Retinal pigment epithelial cell (primary cell): ENCODE measurements at regions not wholly inside any gene's neighbourhood (a gene's known extent, or its start where the extent isn't known, plus 50 kb on each side); places are given as distances from the start of the nearest gene placed in this dataset.
"Not testable (repeated sequence)": the region's sequence is repeated elsewhere in the genome, so short reads cannot be mapped to it uniquely, and the experiment has no call there.

ENCODE experiments used
- DNase-seq: peaks from one replicate; pipeline ENCODE4 v3.0.0-alpha.2; 2010; ENCODE audit warnings: low read depth
- H3K4me3 ChIP-seq: 2 replicates; pipeline ENCODE4 v1.5.1; 2011; ENCODE audit warnings: mild to moderate bottlenecking, low read length, control low read depth, moderate library complexity
- TF ChIP-seq, protein P1 (sequence below): conservative IDR thresholded peaks from 2 replicates; pipeline ENCODE4 v1.5.1; 2011; ENCODE audit warnings: low read depth, low read length, control low read depth, inconsistent platforms

DNA sequence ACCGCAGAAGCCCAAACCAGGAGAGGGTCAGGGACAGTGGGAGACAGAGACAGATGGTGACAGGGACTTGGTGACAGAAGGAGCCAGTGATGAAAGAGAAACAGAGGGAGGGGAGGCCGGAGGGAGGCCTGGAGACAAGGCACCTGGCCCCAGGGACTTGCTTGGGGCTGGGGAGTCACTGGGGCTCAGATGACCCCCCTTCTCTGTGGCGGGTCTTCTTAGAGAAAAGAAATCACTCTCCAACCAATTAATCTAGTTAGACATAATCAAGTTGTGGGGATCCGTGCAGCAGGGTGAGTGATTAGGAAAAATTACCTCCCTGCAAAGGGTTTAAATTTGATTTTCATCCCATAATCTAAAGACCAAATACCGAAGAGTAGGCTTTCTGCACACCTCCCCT, 519.8 kb downstream of the PTPRU start:
- TF ChIP-seq, protein P1, sequence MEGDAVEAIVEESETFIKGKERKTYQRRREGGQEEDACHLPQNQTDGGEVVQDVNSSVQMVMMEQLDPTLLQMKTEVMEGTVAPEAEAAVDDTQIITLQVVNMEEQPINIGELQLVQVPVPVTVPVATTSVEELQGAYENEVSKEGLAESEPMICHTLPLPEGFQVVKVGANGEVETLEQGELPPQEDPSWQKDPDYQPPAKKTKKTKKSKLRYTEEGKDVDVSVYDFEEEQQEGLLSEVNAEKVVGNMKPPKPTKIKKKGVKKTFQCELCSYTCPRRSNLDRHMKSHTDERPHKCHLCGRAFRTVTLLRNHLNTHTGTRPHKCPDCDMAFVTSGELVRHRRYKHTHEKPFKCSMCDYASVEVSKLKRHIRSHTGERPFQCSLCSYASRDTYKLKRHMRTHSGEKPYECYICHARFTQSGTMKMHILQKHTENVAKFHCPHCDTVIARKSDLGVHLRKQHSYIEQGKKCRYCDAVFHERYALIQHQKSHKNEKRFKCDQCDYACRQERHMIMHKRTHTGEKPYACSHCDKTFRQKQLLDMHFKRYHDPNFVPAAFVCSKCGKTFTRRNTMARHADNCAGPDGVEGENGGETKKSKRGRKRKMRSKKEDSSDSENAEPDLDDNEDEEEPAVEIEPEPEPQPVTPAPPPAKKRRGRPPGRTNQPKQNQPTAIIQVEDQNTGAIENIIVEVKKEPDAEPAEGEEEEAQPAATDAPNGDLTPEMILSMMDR = no peak
- DNase-seq = no peak
- no peak overlapping the region for H3K4me3 ChIP-seq

DNA sequence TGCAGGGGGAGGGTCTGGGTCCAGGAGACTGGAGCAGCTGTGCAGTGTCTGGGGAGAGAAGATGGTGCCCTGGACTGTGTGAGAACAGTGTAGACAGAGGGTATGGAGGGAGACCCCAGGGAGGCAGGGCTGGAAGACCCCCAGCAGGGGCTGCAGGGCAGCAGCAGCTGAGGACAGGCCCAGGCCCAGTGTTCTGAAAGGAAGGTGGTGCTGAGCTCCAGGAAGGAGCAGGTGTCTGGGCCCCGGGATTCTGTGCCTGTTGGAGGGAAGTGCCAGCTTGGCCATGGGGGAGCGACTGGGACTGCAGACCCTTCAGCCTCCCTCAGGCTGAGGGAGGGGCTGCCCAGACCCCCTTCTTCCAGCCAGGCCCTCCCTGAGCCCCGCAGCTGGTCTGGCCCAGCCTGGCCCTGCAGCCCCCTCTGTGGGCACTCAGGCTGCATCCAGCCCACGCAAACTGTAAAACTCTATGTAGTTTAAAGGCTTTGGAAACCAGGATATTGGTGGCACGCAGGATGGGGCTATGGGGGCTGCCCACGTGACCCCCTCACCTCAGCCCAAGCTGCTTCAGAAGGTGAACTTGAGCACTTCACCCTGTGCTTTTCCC, 519.2 kb downstream of the PTPRU start:
- DNase-seq = not testable (repeated sequence)

DNA sequence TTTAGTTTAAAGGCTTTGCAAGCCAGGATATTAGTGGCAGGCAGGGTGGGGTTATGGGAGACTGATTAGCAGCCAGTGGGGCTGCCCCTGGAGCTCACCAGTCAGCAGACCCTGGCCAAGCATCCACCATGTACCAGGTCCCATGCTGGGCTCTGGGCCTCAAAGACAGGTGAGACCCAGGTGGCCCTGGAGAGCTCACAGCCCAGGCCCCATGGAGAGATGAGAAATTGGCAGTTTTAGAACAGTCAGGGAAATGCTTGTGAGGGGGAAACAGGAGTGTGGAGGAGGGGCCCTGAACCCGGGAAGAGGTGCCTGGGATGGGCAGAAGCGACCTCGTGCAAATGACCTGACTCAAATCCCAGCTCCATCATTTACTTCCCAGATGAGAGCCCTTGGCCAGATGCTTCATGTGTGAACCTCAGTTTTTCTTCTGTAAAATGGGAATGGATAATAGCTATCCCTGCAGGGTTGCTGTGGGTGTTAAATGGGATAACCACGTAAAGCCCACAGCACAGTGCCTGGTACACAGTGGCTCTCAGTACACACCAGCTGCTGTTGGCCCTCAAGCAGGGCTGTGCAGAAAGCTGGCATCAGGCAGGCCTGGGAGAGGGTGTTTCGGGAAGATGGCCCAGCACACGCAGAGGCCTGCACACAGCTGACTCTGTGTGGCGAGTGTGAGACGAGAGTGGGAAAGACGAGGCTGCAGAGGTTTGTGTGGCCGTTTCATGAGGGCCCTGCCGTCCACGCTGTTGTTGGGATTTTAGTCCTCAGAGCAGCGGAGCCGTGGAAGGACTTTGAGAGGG, 518.5 kb downstream of the PTPRU start:
- TF ChIP-seq, protein P1 = no peak
- no peak overlapping the region for H3K4me3 ChIP-seq
- no peak for DNase-seq

More for the DNA sequence above, 519.2 kb downstream of the PTPRU start:
- not testable (repeated sequence) for H3K4me3 ChIP-seq

DNA sequence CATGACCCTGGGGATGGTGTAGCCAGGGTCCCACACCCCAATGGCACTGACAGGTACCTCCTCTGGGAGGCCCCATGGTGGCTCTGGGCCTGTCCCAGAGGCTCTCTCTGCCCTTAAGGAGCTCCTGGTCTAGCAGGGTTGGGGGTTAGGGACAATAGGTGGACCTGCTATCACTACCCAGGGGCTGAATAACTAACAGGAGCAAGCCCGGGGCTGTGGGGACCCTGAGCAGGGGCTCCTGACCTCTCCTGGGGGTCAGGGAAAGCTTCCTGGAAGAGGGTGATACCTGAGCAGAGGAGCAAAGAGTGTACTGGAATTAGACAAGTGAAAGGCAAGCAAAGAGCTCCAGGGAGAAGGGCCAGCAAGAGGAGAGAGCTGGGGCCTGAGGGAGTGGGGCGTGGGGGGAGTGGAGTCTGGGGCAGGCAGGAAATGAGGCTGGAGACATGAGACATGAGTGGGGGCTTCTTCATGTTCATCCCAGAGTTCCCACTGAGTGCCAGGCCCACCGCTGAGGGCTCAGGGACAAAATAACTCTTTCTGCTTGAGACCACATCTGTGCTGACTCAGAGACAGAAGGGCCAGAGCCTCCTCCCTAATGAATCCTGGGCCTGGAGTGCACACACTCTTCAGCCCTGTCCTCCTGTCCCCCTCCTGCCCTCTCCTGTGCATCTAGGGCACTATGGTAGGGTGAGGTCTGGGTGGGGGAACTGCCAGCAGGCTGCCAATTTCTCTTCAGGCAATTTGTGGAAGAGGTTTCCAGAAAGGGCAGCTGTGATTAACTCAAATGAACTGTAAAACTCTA, 517.6 kb downstream of the PTPRU start:
- DNase-seq = no peak
- TF ChIP-seq, protein P1 = no peak
- H3K4me3 ChIP-seq = no peak overlapping the region

DNA sequence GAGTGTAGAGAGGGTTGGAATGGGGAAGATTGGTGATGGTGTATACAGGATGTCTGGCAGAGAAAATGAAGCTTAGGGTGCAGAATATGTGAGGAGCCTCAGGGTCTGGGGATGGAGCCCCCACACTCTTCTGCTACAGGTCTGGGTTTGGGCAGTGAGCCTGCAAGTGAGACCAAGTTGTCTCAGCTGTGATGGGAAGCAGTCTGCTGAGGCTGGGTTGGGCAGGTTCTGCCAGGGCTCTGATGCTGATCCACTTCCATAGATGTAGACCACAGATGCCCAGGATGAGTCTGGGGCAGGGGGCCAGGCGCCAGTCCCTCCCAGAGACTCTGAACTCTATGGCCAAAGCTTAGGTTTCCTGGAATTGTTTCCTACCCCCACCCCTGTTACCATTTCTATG, 516.9 kb downstream of the PTPRU start:
- H3K4me3 ChIP-seq = no peak overlapping the region
- DNase-seq = no peak
- TF ChIP-seq, protein P1 = no peak

DNA sequence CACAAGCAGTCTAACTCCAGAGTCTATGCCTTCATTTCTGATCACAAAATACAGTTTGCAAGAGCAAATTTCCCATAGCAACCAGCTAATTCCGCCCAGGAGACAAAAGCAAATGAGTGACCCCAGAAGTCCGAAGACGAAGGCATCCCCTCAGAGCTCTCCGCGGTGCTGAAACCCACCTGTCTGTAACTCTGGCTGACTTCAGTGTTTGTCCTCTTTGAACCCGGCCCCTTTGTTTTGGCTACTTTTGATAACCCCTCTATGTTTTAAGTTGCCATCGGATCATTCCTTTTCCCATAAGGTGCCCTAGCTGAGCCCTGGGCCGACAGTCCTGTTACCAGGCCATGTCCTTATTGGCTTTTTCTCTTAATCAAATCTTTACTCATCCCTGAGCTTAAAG, 515.8 kb downstream of the PTPRU start:
- TF ChIP-seq, protein P1 = no peak
- DNase-seq = no peak
- no peak overlapping the region for H3K4me3 ChIP-seq

DNA sequence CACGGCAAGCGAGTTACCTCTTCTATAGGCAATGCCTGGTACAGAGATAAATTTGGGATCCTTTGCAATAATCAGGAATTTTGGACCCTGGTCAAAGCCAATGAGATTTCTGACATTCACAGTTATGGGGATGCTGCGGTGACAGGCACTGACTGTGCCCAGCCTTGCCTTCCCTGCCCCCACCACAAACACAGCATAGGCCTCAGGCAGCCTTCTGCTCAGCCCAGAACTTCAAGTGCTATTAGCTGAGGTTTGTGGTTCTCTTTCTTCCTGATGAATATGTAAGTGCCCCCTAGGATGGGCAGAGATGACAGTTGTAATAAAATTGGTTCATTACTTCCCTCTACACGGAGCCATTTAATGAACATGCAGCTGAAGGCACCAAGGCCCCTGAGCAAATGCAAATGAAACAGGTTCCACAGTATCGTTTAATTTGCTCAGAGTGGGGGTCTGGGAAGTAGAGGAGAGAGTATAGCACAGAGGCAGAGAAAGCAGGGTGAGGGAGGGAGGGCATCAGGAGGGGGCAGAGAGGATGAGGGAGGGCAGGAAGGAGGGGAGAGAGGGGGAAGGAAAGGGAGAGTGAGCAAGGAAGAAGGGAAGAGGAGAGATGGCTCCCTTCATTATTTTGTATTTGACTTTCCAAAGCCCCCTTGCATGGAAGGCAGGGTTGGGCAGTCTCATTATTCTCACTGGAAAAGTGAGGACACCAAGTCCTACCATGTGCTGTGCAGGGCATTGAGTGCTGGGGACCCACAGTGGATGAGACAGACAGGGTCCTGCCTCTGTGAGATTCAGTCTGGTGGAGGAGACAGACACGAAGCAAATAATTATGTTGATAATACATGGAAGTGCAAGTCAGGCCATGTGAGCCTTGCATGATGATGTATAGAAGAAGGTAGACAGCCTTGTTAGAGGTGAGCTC, 513.0 kb downstream of the PTPRU start:
- TF ChIP-seq, protein P1 = no peak
- no peak for DNase-seq
- no peak overlapping the region for H3K4me3 ChIP-seq
